Testis (tissue), 2 donors: ENCODE measurements at regions not wholly inside any gene's neighbourhood (a gene's known extent, or its start where the extent isn't known, plus 50 kb on each side); places are given as distances from the start of the nearest gene placed in this dataset.

ENCODE experiments used
- DNase-seq: peaks from one replicate; pipeline ENCODE4 v3.0.0-alpha.2; 2019
- H3K27ac ChIP-seq, 2 donors: fragments of 200-600 bp; sonication (generic); one replicate each; pipeline ENCODE4 v1.5.1; 2019
- H3K27me3 ChIP-seq: fragments of 200-600 bp; sonication (generic); one replicate; pipeline ENCODE4 v1.5.1; 2019
- H3K36me3 ChIP-seq: fragments of 200-600 bp; sonication (generic); one replicate; pipeline ENCODE4 v1.5.1; 2017; ENCODE audit warnings: low read depth; ENCODE audit errors: missing control alignments
- H3K4me1 ChIP-seq: fragments of 200-600 bp; sonication (generic); one replicate; pipeline ENCODE4 v1.5.1; 2019
- H3K4me3 ChIP-seq, 2 donors: fragments of 200-600 bp; sonication (generic); one replicate each; pipeline ENCODE4 v1.5.1; 2017 to 2019
- H3K9me3 ChIP-seq: fragments of 200-600 bp; sonication (generic); one replicate; pipeline ENCODE4 v1.5.1; 2017
- POLR2A ChIP-seq: fragments of 450-650 bp; IDR thresholded peaks from one replicate; pipeline ENCODE4 v1.6.1; 2017; ENCODE audit warnings: antibody characterized with exemption, mild to moderate bottlenecking, moderate library complexity
- whole genome bisulfite sequencing, 2 donors: methylation state at CpG; one replicate each; pipeline ENCODE4 v1.1.5; 2018; 5-methylcytosine and 5-hydroxymethylcytosine counted together
- intact Hi-C: fragments of 100-400 bp; cut with DNase I; formaldehyde crosslinking; loops from one replicate; pipeline ENCODE4 v1.15.1; 2023; ENCODE audit warnings: low total_unique reads
- TF ChIP-seq, protein P1 (sequence below), 3 experiments: fragments of 450-650 bp in 2 of 3; fragments of 200-600 bp in 1 of 3; sonication (generic) in 1 of 3; IDR thresholded peaks; one replicate each; pipeline ENCODE4 v1.5.1; 2016 to 2019; ENCODE audit warnings: antibody characterized with exemption in 3 of 3, mild to moderate bottlenecking in 2 of 3, moderate library complexity in 1 of 3

DNA sequence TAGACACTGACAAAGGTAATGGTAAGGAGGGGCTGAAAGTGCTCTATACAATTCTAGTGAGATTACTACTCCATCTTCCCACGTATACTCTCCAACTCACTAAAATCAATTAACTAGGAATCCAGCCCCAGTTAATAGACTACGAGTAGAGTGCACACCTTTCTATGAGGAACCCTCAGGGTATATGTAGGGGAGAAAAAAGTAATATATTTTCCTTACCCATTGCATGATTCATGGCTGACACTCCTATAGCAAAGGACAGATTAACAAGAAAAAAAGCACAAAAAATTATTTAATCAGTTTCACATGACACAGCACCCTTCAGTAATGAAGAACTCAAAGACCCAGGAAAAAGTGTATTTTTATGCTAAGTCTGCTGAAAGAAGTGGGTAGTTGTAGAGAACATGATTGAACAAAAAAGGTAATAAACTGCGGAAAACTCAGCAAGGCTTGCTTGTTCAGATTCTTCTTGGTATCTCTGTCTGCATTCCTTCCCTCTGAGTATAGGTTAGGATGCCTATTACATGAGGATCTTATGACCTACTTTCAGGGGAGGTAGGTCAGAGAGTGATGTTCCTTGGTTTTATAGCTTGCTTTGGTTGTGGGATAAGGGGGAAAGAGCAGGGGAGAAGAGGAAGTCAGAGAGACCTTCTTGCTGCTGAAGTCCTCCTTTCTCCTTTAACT lies 342.0 kb upstream of the DLGAP1 start:
- Histone ChIP-seq H3K4me3 (no peak overlapping the region), H3K9me3 (no peaks in the 10 kb centered on the region), H3K4me1 (no peaks in the 10 kb centered on the region), H3K36me3 (no peaks in the 10 kb centered on the region), H3K27me3 (no peaks in the 10 kb centered on the region), H3K27ac (no peak overlapping the region)
- WGBS, 2 donors = 58 to 62% methylated on average over 3 of the region's 3 CpGs
- intact Hi-C loops = no loop called here
- TF ChIP-seq, protein P1, sequence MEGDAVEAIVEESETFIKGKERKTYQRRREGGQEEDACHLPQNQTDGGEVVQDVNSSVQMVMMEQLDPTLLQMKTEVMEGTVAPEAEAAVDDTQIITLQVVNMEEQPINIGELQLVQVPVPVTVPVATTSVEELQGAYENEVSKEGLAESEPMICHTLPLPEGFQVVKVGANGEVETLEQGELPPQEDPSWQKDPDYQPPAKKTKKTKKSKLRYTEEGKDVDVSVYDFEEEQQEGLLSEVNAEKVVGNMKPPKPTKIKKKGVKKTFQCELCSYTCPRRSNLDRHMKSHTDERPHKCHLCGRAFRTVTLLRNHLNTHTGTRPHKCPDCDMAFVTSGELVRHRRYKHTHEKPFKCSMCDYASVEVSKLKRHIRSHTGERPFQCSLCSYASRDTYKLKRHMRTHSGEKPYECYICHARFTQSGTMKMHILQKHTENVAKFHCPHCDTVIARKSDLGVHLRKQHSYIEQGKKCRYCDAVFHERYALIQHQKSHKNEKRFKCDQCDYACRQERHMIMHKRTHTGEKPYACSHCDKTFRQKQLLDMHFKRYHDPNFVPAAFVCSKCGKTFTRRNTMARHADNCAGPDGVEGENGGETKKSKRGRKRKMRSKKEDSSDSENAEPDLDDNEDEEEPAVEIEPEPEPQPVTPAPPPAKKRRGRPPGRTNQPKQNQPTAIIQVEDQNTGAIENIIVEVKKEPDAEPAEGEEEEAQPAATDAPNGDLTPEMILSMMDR (IDR thresholded peaks at IDR 0.05) = no peak
- no peak for TF ChIP-seq POLR2A
- no peak for DNase-seq

DNA sequence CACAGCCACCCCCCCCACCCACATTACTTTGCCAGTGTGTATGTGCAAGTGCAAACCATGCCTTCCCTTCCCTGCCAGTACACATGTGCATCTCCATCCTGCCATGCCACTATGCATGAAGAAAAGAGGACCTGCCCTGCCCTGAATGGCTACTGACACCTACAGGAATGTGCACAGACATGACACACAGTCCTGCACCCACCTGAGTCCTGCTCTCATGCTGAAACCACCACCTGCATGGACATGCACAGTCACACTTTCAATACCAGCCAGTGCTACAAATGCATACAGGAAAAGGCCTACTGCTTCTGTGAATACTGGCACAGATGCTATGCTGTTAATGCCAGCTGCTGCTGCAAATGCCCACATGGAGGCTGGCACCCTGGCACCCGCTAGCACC lies 334.4 kb upstream of the DLGAP1 start:
- TF ChIP-seq POLR2A = no peak
- TF ChIP-seq, protein P1 (IDR thresholded peaks at IDR 0.05) = no peak
- Histone ChIP-seq H3K4me1 (no peaks in the 10 kb centered on the region), H3K4me3 (no peak overlapping the region), H3K27ac (no peak overlapping the region), H3K36me3 (no peaks in the 10 kb centered on the region), H3K27me3 (no peaks in the 10 kb centered on the region), H3K9me3 (no peaks in the 10 kb centered on the region)
- DNase-seq = no peak
- intact Hi-C loops = no loop called here
- WGBS, 2 donors = 80 to 100% methylated on average over 1 of the region's 1 CpG

DNA sequence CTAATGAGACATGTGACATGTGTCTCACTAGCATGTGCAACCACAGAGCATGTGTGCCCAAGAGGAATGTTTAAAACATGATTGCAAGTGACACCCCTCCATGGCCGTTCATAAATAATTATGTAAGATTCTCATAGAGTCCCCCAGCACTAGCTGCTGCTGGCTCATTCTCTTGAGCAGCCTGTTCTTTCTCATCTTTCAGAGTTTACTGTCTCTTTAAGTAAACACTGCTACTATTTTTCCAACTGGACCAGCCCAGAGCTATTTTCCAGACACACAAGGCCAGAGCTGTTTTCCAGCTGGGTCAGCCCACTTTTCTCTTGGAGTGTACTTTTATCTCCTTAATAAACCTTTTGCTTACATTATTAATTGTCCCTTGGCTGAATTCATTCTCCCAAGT lies 326.8 kb upstream of the DLGAP1 start:
- DNase-seq = no peak
- no peaks in the 10 kb centered on the region for H3K36me3 ChIP-seq
- TF ChIP-seq, protein P1 (IDR thresholded peaks at IDR 0.05) = no peak
- no peak for TF ChIP-seq POLR2A
- H3K4me1 ChIP-seq = no peaks in the 10 kb centered on the region
- H3K4me3 ChIP-seq = no peak overlapping the region
- WGBS, 2 donors = 70 to 78% methylated on average over 1 of the region's 1 CpG
- H3K9me3 ChIP-seq = no peaks in the 10 kb centered on the region
- intact Hi-C loops = no loop called here
- no peak overlapping the region for H3K27ac ChIP-seq
- no peaks in the 10 kb centered on the region for H3K27me3 ChIP-seq

DNA sequence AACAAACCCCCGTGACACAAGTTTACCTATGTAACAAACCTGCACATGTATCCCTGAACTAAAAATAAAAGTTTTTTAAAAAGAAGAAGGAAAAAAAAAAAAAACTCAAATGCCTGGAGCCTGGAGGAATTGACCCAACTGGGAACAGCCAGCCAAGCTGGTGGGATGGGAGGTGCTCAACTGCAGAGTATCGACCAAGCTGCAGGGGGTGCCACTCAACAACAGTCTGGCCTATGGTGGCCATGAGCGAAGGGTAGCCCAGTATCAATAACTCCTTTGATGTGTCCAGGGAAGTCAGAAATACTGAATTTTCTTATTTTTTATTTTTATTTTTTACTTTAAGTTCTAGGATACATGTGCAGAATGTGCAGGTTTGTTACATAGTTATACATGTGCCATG lies 310.3 kb upstream of the DLGAP1 start:
- H3K27ac ChIP-seq = no peak overlapping the region
- DNase-seq = no peak
- no peak overlapping the region for H3K4me3 ChIP-seq
- H3K36me3 ChIP-seq = no peaks in the 10 kb centered on the region
- WGBS, 2 donors = 90% methylated on average over 3 of the region's 3 CpGs
- H3K4me1 ChIP-seq = no peaks in the 10 kb centered on the region
- H3K27me3 ChIP-seq = no peaks in the 10 kb centered on the region
- intact Hi-C loops = no loop called here
- no peaks in the 10 kb centered on the region for H3K9me3 ChIP-seq
- TF ChIP-seq, protein P1 (IDR thresholded peaks at IDR 0.05) = no peak
- TF ChIP-seq POLR2A = no peak

DNA sequence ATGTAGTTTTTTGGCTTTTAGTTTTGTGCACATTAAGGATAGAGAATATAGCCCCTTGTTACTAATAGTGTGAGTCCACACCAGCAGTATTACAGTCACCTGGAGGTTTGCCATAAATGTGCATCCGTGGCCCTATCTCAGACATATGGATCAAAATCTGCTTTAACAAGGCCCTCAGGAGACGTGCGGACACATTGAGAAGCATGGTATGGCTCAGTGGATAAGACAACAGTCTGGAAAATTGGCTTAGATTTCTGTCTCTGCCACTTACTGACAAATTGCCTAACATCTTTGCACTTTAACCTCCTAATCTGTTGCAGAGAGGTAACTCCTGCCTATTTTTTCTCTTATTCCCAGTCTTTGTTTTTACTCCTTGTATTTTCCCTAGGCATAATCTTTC lies 307.2 kb upstream of the DLGAP1 start:
- Histone ChIP-seq H3K27ac (no peak overlapping the region), H3K4me3 (no peak overlapping the region), H3K36me3 (no peaks in the 10 kb centered on the region), H3K4me1 (no peaks in the 10 kb centered on the region), H3K27me3 (no peaks in the 10 kb centered on the region), H3K9me3 (no peaks in the 10 kb centered on the region)
- 47 to 52% methylated on average over 3 of the region's 3 CpGs for WGBS, 2 donors
- intact Hi-C loops = no loop called here
- DNase-seq = no peak
- TF ChIP-seq POLR2A = no peak
- TF ChIP-seq, protein P1 (IDR thresholded peaks at IDR 0.05) = no peak
